ENCODE measurements at regions not wholly inside any gene's neighbourhood (a gene's known extent, or its start where the extent isn't known, plus 50 kb on each side); places are given as distances from the start of the nearest gene placed in this dataset.
"Not testable (repeated sequence)": the region's sequence is repeated elsewhere in the genome, so short reads cannot be mapped to it uniquely, and the experiment has no call there.

DNA sequence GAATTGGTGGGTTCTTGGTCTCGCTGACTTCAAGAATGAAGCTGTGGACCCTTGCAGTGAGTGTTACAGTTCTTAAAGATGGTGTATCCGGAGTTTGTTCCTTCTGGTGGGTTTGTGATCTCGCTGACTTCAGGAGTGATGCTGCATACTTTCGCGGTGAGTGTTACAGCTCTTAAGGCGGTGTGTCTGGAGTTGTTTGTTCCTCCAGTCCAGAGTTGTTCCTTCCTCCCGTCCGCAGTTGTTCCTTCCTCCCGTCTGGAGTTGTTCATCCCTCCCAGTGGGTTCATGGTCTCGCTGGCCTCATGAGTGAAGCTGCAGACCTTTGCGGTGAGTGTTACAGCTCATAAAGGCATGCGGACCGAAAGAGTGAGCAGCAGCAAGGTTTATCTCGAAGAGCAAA is 159.6 kb upstream of the ADAMTSL1 start:
- no peak for DNase-seq

DNA sequence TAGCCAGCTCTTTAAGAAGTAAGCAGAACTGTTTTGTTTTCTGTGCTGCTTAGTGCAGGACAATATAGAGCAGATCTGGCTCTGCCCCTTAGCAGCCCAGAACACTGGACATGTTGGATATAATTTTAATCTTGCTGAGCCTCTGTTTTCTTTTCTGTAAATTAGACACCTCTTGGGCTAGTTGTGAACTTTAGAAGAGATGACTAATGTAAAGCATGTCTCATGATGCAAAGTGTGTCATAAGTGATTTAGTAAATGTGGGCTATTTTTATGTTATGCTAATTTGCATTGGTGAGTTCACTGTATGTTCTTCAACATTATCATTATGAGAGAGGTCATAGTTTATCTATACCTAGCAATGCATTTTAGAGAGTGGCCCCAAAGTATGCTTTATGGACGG is 156.1 kb upstream of the ADAMTSL1 start:
- DNase-seq, result no peak

- no peak for DNase-seq
Measured at GRCh38 chr9:18319918-18320445, 154.0 kb upstream of the ADAMTSL1 start.

- no peak for DNase-seq
Measured at GRCh38 chr9:18324928-18325745, 148.8 kb upstream of the ADAMTSL1 start.

GRCh38 chr9:18325746-18326011 is 148.3 kb upstream of the ADAMTSL1 start:
- not testable (repeated sequence) for DNase-seq

DNA sequence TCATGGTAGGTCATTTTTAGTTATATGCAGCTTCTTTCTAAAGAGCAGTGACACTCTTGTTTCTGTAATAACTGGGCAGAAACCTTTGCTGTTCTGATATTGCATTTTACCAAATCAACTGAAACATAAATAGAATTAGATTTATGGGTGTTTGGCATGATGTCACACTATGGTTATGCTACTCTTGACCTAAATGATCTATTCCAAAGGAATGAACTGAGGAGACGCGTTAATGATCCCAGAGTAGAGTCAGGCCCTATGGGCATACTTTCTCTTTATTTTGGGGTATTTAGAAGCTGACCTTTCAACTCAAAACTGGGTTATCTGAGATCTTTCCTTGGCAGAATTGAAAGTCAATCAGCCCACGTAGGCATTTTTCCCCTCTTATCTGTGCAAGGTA is 146.8 kb upstream of the ADAMTSL1 start:
- no peak for DNase-seq

DNA sequence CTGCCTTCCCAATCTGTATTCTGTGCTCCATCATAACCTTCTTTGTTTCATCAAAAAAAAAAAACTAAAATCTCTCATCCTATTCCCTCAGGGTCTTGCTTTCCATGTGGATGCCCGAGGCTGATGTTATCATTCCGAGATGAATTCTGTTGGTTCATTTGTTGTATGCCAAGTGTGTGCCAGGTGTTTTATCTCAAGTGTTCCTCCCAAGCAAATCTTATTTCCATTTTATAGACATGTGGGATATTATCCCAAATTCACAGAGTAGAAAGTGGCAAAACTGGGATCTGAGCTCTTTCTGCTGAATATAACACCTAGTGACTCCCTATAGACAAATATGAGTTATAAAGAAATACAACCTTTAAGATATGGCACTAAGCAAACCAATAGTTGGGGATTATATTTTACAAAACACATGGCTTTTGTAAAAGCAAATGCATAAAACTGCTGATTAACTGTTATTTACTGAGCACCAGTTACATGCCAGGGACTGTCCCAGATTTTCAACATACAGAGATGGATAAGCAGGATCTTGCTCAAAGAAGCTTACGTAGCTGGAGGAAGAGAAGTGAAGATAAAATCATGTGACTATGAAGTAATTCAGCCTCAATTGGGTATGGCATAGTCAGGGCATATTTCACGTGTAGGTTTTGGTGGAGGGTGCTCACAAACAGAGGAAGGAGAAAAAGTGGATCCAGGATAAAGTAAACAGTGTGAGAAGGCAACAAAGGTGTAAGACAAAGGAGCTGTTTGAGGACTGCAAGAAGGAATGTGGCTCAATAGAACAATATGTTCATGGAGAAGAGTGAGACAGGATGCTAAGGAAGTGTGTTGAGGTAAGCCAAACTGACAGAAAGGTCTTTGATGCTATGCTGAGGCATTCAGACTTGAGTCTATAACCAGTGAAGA is 143.3 kb upstream of the ADAMTSL1 start:
- DNase-seq, result no peak

GRCh38 chr9:18331310-18331684 is 142.7 kb upstream of the ADAMTSL1 start:
- peak; percentile 16 for DNase-seq

DNA sequence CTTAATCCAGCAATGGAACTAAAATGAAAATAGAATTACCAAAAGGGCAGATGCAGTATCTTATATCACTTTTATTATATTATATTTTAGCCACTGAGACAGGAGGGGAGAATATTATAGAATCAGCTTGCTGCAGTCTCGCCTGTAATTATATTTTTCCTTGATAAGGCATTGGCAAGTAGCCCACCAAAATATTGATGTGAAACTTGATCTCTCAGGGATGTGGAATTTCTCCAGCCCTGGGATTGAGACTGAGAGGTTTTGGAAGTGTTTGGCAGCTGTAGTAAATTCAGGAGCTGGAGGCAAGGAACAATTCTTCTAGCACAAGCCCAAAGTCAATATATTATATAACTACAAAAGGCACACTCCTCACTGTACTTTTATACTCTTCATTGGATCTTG is 142.1 kb upstream of the ADAMTSL1 start:
- DNase-seq, result peak; percentile 54

GRCh38 chr9:18333157-18333556 is 140.8 kb upstream of the ADAMTSL1 start:
- DNase-seq, result no peak

DNA sequence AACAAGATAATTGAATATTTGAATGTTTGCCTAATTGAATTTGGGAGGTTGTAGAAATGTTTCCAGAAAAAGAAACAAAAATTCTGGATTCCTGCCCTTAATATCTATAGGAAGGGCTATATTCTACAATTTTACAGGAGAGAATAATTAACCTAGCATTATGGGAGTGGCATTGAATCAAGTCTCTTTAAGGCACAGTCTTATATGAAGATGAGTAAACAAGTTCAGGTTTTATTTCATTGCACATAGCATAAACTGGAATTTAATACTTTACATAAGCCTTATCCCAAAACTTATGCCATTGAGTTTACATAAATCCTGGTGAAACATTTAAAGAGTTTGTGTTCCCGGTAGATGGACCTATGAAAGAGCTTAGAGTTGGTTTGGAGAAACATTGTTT is 138.1 kb upstream of the ADAMTSL1 start:
- DNase-seq, result no peak

- DNase-seq, result no peak
Measured at GRCh38 chr9:18338042-18338441, 135.9 kb upstream of the ADAMTSL1 start.

GRCh38 chr9:18343784-18344183 is 130.2 kb upstream of the ADAMTSL1 start:
- DNase-seq, result no peak

- no peak for DNase-seq
Measured at GRCh38 chr9:18346745-18347144, 127.2 kb upstream of the ADAMTSL1 start.

DNA sequence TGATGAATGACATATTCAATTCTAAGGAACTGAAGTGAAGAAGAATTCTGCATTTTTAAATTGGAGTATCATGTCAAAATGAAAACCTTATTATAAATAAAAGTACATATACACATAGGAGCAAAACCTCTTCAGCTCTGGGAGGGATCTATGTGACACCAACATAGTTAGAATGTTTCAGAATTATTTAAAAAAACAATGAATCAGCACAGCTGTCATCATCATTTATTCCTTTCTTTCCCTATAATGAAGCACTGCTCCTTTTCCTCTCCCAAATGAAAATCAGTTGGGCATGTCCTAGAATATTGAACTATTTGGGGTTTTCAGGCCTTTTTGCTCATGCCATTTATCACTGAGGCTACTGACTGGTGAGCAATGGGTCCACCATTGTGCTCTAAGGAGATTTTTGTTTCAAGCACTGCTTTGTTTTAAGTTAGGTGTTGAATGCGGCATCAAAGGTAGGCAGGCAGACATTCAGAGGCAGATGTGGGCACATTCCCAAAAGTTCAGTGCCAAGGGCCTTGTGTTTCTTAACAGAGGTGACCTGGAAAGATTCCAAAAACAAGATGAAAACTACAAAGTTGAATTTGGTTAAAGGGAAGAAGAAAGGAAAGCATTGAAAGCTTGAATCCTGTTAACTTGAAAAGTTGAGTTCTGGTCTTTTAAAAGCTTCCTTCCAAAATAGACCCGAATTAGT is 126.4 kb upstream of the ADAMTSL1 start:
- peak; percentile 22 for DNase-seq

DNA sequence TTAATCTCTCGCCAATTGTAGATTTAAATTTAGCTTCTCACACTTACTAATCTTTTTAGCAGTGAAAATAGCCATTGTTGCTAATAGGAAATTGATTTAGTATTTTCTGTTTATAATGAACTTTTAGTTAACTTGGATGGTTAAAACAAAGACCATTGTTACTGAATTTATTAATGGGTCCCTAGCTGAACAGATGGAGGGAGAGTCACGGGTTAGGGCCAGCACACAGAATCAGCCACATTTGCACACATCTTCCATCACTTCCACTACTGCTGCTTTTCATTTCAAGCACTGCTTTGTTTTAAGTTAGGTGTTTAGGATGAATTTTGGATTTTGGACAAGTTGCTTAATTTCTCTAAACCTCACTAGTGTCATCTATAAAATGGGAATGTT is 125.9 kb upstream of the ADAMTSL1 start:
- DNase-seq, result no peak

- DNase-seq, result no peak
Measured at GRCh38 chr9:18349530-18349929, 124.4 kb upstream of the ADAMTSL1 start.

DNA sequence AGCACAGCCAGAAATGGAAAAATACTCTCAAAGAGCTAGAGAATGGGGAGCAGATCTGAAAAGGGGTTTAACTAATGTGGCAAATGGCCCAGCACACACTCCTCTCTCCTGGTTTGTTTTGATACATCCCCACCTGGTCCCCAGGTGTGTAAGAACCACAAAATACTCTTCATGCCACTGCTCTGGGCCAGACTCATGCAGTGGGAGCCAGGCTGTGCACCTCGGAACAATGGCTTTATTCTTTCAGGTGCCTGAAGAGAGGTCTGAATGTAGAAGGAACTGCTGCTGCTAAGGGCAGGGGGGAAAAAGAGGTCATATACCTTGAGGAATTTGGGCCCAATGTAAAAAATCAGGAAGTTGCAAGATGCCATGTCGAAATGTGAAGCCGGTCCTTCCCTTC is 123.9 kb upstream of the ADAMTSL1 start:
- no peak for DNase-seq

DNA sequence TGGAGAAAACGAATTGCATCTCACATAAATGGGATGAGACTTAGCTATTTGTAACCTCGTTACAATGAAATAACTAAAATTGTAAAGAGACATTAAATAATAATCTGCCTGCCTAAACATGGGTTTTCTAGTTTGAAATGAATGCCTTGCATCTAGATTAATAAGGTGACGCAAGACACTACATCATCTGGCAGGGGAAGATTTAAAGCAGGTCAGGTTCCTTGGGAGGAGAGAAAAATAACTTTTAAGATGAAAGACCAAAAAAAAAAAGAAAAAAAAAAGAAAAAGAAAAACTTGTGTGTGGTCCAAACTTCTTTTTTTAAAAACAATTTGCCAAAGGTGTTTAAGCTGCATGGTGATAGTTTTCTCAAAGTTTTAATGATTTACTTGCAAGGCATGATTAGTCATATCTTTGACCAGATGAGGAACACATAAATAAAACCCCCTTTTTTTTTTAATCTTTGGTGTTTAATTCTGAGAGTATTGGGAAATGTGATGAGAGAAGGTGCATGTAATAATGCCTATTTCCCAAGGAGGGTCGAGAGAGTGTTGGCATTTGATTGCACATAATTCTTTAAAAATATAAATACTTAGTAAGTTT is 122.9 kb upstream of the ADAMTSL1 start:
- no peak for DNase-seq

DNA sequence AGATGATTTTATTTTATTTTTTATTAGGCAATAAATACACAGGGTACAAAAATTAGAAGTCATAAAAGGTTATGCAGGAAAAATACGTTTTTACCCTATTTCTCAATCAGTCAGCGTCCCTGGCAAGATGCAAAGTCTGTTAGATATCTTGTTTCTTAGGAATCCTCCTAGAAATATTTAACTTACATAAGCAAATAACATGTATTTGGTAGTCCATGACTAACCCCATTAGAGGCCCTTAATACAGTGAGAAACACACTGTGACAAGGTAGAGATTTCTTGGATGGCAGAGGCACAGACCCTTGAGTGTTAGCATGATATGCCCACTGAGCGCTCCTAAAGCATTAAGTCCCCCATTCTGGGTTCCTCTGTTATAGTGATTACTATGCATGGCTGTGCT is 121.2 kb upstream of the ADAMTSL1 start:
- DNase-seq, result no peak

- no peak for DNase-seq
Measured at GRCh38 chr9:18353473-18353872, 120.5 kb upstream of the ADAMTSL1 start.

DNA sequence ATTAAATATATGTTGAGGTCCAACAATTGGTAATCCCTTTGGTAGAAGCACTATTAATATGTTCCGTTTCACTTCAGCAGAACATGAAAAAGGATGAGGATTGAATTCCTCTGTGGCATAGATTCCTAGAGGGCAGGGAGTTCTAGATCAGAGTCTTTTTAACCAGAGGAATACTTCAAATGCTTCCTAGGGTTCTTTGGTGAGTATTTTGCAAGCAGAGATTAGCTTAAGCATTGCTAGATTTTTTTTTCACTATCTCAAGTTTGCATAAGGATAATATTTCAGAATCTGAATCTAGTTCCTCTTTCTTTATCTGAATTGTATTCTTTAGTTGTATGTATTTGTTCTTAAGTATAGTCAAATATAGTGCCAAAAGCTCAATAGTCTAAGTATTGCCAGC is 116.6 kb upstream of the ADAMTSL1 start:
- DNase-seq, result no peak

DNA sequence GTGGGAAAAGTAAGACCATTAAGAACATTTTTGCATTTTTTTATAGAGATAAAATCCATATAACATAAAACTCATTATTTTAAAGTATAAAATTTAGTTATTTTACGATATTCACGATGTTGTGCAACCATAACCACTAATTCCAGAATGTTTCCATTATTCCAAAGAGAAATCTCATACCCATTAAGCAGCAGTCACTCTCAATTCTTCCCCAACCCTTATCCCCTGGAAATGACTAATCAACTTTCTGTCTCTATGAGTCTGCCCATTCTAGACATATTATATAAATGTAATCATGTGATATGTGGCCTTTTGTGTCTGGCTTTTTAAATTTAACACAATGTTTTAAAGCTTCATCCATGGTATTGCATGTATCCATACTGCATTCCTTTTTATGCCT is 115.6 kb upstream of the ADAMTSL1 start:
- no peak for DNase-seq
